ENCODE measurements at regions not wholly inside any gene's neighbourhood (a gene's known extent, or its start where the extent isn't known, plus 50 kb on each side); places are given as distances from the start of the nearest gene placed in this dataset.
"Not testable (repeated sequence)": the region's sequence is repeated elsewhere in the genome, so short reads cannot be mapped to it uniquely, and the experiment has no call there.

DNA sequence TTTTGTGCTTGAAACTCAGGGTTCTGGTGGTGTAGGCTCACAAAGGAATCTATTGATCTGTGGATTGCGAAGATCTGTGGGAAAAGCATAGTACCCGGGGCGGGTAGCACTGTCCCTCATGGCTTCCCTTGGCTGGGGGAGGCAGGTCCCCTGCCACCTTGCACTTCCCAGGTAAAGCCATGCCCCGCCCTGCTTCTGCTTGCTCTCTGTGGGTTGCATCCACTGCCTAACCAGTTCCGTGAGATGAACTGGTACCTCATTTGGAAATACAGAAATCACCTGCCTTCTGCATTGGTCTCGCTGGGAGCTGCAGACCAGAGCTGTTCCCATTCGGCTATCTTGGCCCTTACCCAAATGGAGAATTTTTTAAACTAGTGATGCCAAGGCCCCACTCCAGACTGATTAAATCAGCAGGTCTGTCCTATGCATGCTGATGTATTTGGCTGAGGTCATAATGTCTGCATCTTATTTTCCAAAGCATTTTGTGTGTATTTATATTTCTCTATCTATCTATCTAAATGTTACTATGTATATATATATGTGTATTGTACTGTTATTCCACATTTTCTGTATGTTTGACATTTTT, 65.5 kb upstream of the SLC7A14 start:
- WGBS, 2 donors = 70 to 72% methylated on average over 7 of the region's 7 CpGs
- peaks cover 0 to 3% of the 10 kb centered on the region in 2 donors for H3K27me3 ChIP-seq (ENCODE audit: control insufficient read depth in 1 of 2, insufficient read depth in 2 of 2, low read length in 2 of 2)
- H3K36me3 ChIP-seq (ENCODE audit: control insufficient read depth in 2 of 2, insufficient read depth in 2 of 2, low read length in 1 of 2) = no peaks in the 10 kb centered on the region
- no peak overlapping the region for H3K4me3 ChIP-seq (ENCODE audit: low read depth in 1 of 2, low read length in 2 of 2)
- H3K9me3 ChIP-seq (ENCODE audit: control insufficient read depth in 2 of 2, insufficient read depth in 1 of 2, low read depth in 1 of 2, low read length in 1 of 2) = no peaks in the 10 kb centered on the region
- no peak overlapping the region for H3K27ac ChIP-seq (ENCODE audit: low read depth in 2 of 2, low read length in 1 of 2)
- H3K4me1 ChIP-seq (ENCODE audit: control insufficient read depth in 2 of 2, insufficient read depth in 2 of 2, low read length in 1 of 2) = no peaks in the 10 kb centered on the region

DNA sequence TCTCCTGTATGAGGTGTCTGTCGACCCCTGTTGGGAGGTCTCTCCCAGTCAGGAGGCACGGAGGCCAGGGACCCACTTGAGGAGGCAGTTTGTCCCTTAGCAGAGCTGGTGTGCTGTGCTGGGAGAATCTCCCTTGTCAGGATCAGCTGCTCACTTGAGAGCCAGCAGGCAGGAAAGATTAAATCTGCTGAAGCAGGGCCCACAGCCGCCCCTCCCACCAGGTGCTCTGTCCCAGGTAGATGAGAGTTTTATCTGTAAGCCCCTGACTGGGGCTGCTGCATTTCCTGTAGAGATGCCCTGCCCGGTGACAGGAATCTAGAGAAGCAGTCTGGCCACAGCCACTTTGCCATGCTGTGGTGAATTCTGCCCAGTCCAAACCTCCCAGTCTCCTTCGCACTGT, 64.7 kb upstream of the SLC7A14 start:
- 74 to 78% methylated on average over 5 of the region's 5 CpGs for WGBS, 2 donors
- H3K27ac ChIP-seq (ENCODE audit: low read depth in 2 of 2, low read length in 1 of 2); H3K4me3 ChIP-seq (ENCODE audit: low read depth in 1 of 2, low read length in 2 of 2); H3K27me3 ChIP-seq (ENCODE audit: control insufficient read depth in 1 of 2, insufficient read depth in 2 of 2, low read length in 2 of 2); H3K36me3 ChIP-seq (ENCODE audit: control insufficient read depth in 2 of 2, insufficient read depth in 2 of 2, low read length in 1 of 2); H3K9me3 ChIP-seq (ENCODE audit: control insufficient read depth in 2 of 2, insufficient read depth in 1 of 2, low read depth in 1 of 2, low read length in 1 of 2); H3K4me1 ChIP-seq (ENCODE audit: control insufficient read depth in 2 of 2, insufficient read depth in 2 of 2, low read length in 1 of 2): not testable (repeated sequence)

DNA sequence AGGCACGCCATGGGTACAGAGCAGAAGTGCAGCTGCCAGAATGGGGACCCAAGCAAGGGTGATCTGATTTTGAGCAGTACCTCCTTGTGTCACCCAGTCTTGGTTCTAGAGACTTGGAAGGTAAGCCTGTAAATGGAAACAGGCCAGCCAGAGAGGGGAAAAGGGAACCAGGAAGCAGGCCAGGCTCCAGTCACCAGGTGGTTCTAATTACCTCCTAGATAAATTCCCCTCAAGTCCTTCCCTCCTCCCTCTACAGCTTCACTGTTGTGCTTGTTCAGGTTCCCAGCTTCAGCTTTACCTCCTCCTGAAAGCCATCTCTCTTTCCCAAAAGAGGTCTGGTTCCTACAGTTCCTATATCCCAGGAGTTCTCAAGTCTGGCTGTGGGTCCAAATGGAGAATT, 58.8 kb upstream of the SLC7A14 start:
- Histone ChIP-seq H3K9me3 (ENCODE audit: control insufficient read depth in 2 of 2, insufficient read depth in 1 of 2, low read depth in 1 of 2, low read length in 1 of 2) (no peaks in the 10 kb centered on the region), H3K27me3 (ENCODE audit: control insufficient read depth in 1 of 2, insufficient read depth in 2 of 2, low read length in 2 of 2) (no peaks in the 10 kb centered on the region), H3K4me1 (ENCODE audit: control insufficient read depth in 2 of 2, insufficient read depth in 2 of 2, low read length in 1 of 2) (no peaks in the 10 kb centered on the region), H3K4me3 (ENCODE audit: low read depth in 1 of 2, low read length in 2 of 2) (no peak overlapping the region), H3K36me3 (ENCODE audit: control insufficient read depth in 2 of 2, insufficient read depth in 2 of 2, low read length in 1 of 2) (no peaks in the 10 kb centered on the region), H3K27ac (ENCODE audit: low read depth in 2 of 2, low read length in 1 of 2) (no peak overlapping the region)
- 67 to 80% methylated on average over 1 of the region's 1 CpG for WGBS, 2 donors

DNA sequence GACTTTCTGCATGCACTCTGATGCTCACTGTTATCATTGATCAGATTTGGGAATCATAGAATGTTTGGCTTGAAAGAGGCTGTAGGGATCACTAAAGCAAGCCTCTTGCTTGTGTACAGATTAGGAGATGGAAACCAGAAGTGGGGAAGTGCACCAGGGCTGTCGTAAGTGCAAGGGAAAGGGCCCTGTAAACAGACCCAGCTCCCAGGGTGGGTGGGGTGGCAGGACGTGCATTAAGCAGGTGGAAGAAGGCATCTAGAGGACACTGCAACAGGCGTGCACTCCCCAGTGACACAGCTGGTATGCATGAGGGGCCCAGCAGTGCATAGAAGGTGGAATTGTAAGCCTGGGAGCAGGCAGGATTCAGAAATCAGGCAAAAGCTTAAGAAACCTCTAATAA, 58.0 kb upstream of the SLC7A14 start:
- Histone ChIP-seq H3K36me3 (ENCODE audit: control insufficient read depth in 2 of 2, insufficient read depth in 2 of 2, low read length in 1 of 2) (no peaks in the 10 kb centered on the region), H3K27me3 (ENCODE audit: control insufficient read depth in 1 of 2, insufficient read depth in 2 of 2, low read length in 2 of 2) (no peaks in the 10 kb centered on the region), H3K9me3 (ENCODE audit: control insufficient read depth in 2 of 2, insufficient read depth in 1 of 2, low read depth in 1 of 2, low read length in 1 of 2) (no peaks in the 10 kb centered on the region), H3K4me3 (ENCODE audit: low read depth in 1 of 2, low read length in 2 of 2) (no peak overlapping the region), H3K27ac (ENCODE audit: low read depth in 2 of 2, low read length in 1 of 2) (no peak overlapping the region), H3K4me1 (ENCODE audit: control insufficient read depth in 2 of 2, insufficient read depth in 2 of 2, low read length in 1 of 2) (no peaks in the 10 kb centered on the region)
- WGBS, 2 donors = 71 to 75% methylated on average over 3 of the region's 3 CpGs

DNA sequence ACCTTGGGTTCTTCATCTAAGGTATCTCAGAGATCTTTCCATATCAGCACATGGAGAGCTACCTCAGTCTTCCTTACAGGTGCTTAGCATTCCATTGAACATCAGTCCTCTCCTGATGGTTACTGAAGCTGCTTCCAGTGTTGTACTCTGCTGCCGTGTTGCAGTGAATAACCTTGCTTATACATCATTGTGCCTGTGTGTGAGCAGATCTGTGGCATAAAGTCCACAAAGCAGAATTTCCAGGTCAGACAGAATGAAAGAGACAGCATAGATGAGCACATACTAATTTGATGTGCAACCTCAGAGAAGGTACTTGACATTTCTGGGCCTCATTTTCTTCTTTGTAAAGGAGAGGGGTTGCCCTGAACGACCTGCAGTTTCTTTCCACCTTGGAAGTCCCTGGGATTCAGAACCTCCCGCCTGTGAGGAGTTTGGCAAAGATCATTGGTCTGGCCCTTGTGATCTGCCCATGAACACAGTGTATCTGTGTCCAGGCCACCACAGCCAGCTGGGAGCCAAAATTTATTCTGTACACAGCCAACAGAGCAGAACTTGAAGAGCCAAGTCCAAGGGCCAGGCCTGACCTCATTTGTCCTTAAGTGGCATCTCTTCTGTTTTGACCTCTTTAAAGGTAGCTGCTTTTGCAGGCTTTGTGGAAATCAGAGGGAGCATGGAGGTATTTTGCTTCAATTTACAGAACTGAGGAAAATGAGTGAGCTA, 57.2 kb upstream of the SLC7A14 start:
- H3K27me3 ChIP-seq (ENCODE audit: control insufficient read depth in 1 of 2, insufficient read depth in 2 of 2, low read length in 2 of 2) = no peaks in the 10 kb centered on the region
- H3K36me3 ChIP-seq (ENCODE audit: control insufficient read depth in 2 of 2, insufficient read depth in 2 of 2, low read length in 1 of 2) = no peaks in the 10 kb centered on the region
- 73 to 91% methylated on average over 3 of the region's 3 CpGs for WGBS, 2 donors
- H3K4me1 ChIP-seq (ENCODE audit: control insufficient read depth in 2 of 2, insufficient read depth in 2 of 2, low read length in 1 of 2) = no peaks in the 10 kb centered on the region
- H3K27ac ChIP-seq (ENCODE audit: low read depth in 2 of 2, low read length in 1 of 2) = no peak overlapping the region
- H3K9me3 ChIP-seq (ENCODE audit: control insufficient read depth in 2 of 2, insufficient read depth in 1 of 2, low read depth in 1 of 2, low read length in 1 of 2) = no peaks in the 10 kb centered on the region
- H3K4me3 ChIP-seq (ENCODE audit: low read depth in 1 of 2, low read length in 2 of 2) = no peak overlapping the region

DNA sequence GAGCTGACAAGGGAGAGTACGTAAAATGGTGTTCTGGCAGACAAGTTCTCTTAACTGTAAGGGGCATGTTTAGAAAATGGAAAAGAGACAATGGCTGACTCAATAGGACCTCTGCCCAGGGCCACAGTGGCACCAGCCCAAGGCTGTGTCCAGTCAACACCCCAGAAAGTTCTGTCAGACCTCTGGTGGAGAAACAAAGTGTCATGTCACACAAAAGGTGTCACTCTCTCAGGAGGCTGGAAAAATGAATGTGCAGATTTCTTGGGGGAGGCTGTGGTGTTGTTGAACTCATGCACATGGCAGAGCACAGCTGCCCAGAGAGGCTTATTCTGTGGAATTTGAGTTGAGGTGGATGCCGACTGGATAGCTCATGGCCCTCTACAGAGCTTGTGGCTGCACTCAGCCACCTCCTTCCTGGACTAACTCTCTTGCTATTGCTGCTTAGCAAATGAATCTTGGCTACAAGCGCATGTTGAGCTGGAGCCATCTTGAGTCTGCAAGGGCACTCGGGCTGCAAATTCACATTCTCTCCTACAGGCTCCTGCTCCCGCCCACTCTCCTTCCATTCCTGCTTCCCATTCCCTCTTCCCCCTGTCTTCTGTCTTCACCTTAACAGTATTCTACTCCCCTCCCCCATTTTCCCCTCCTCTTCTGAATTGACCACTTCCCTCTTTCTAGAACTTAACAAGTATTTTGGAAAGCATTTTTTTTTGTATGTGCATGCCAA, 55.8 kb upstream of the SLC7A14 start:
- Histone ChIP-seq H3K4me1 (ENCODE audit: control insufficient read depth in 2 of 2, insufficient read depth in 2 of 2, low read length in 1 of 2) (no peaks in the 10 kb centered on the region), H3K9me3 (ENCODE audit: control insufficient read depth in 2 of 2, insufficient read depth in 1 of 2, low read depth in 1 of 2, low read length in 1 of 2) (no peaks in the 10 kb centered on the region), H3K27me3 (ENCODE audit: control insufficient read depth in 1 of 2, insufficient read depth in 2 of 2, low read length in 2 of 2) (no peaks in the 10 kb centered on the region), H3K36me3 (ENCODE audit: control insufficient read depth in 2 of 2, insufficient read depth in 2 of 2, low read length in 1 of 2) (no peaks in the 10 kb centered on the region), H3K4me3 (ENCODE audit: low read depth in 1 of 2, low read length in 2 of 2) (no peak overlapping the region), H3K27ac (ENCODE audit: low read depth in 2 of 2, low read length in 1 of 2) (no peak overlapping the region)
- WGBS, 2 donors = 80 to 87% methylated on average over 5 of the region's 5 CpGs

DNA sequence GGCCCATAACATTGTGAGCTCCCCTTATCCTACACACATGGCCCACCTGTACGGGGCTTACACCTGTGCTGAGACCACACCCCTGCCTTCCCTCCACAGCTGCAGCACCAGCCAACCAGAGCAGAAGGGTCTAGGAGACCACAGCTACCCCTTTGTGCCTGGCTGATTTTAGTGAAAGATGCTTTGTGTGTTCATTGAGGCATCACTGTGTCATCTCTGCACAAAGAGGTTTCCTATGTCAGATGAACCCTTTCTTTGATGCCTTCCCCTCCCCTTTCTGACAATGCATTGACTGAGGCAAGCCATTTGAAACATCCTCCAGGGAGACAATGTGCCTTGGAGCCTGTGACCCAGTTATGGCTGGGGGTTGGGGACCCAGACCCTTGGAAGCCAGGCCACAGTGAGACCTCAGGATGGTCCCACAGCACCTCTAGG, 54.9 kb upstream of the SLC7A14 start:
- no peak overlapping the region for H3K4me3 ChIP-seq (ENCODE audit: low read depth in 1 of 2, low read length in 2 of 2)
- H3K27me3 ChIP-seq (ENCODE audit: control insufficient read depth in 1 of 2, insufficient read depth in 2 of 2, low read length in 2 of 2) = no peaks in the 10 kb centered on the region
- H3K36me3 ChIP-seq (ENCODE audit: control insufficient read depth in 2 of 2, insufficient read depth in 2 of 2, low read length in 1 of 2) = no peaks in the 10 kb centered on the region
- WGBS, 2 donors = 87 to 88% methylated on average over 1 of the region's 1 CpG
- no peaks in the 10 kb centered on the region for H3K4me1 ChIP-seq (ENCODE audit: control insufficient read depth in 2 of 2, insufficient read depth in 2 of 2, low read length in 1 of 2)
- no peaks in the 10 kb centered on the region for H3K9me3 ChIP-seq (ENCODE audit: control insufficient read depth in 2 of 2, insufficient read depth in 1 of 2, low read depth in 1 of 2, low read length in 1 of 2)
- no peak overlapping the region for H3K27ac ChIP-seq (ENCODE audit: low read depth in 2 of 2, low read length in 1 of 2)

DNA sequence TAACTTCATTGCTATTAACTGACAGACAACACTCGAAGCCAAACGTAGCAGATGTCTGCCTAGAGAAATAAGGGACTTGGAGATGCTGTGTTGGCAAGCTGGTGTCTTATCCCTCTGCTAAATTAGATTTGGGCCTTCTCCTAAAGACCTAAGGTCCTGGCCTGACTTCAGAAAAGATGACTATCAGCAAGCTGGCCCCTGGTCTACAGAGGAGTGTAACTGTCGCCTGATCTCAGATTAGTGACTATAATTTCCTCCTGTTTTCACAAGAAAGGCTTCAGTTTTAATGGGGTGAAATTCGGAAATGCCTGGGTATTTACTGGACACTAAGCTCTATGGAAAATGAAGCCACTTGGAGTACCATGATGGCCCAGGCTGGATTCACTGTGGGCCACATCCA, 53.1 kb upstream of the SLC7A14 start:
- Histone ChIP-seq H3K36me3 (ENCODE audit: control insufficient read depth in 2 of 2, insufficient read depth in 2 of 2, low read length in 1 of 2) (no peaks in the 10 kb centered on the region), H3K27me3 (ENCODE audit: control insufficient read depth in 1 of 2, insufficient read depth in 2 of 2, low read length in 2 of 2) (no peaks in the 10 kb centered on the region), H3K4me1 (ENCODE audit: control insufficient read depth in 2 of 2, insufficient read depth in 2 of 2, low read length in 1 of 2) (no peaks in the 10 kb centered on the region), H3K9me3 (ENCODE audit: control insufficient read depth in 2 of 2, insufficient read depth in 1 of 2, low read depth in 1 of 2, low read length in 1 of 2) (no peaks in the 10 kb centered on the region), H3K27ac (ENCODE audit: low read depth in 2 of 2, low read length in 1 of 2) (no peak overlapping the region), H3K4me3 (ENCODE audit: low read depth in 1 of 2, low read length in 2 of 2) (no peak overlapping the region)
- 80 to 82% methylated on average over 4 of the region's 4 CpGs for WGBS, 2 donors

DNA sequence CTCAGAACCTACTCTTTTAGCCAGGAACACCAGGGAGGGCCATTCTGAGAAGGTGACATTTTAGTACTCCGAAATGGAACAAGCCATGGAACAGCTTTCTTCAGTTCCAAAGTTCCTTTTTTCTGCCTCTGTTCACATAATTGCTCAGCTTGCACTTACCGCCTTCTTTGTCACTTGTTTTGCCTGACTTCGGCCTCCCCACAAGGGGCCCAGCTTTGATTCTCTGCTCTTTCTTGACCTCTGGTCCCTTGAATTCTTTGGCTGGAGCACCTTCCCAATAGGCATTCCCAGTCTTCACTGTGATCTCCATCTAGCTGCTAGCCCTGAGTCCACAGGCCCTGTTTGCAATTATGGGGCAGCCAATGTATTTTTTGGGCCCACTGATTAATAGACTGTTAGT, 51.4 kb upstream of the SLC7A14 start:
- Histone ChIP-seq H3K4me1 (ENCODE audit: control insufficient read depth in 2 of 2, insufficient read depth in 2 of 2, low read length in 1 of 2) (no peaks in the 10 kb centered on the region), H3K9me3 (ENCODE audit: control insufficient read depth in 2 of 2, insufficient read depth in 1 of 2, low read depth in 1 of 2, low read length in 1 of 2) (no peaks in the 10 kb centered on the region), H3K27ac (ENCODE audit: low read depth in 2 of 2, low read length in 1 of 2) (no peak overlapping the region), H3K4me3 (ENCODE audit: low read depth in 1 of 2, low read length in 2 of 2) (no peak overlapping the region), H3K36me3 (ENCODE audit: control insufficient read depth in 2 of 2, insufficient read depth in 2 of 2, low read length in 1 of 2) (no peaks in the 10 kb centered on the region), H3K27me3 (ENCODE audit: control insufficient read depth in 1 of 2, insufficient read depth in 2 of 2, low read length in 2 of 2) (no peaks in the 10 kb centered on the region)
- WGBS, 2 donors = 92 to 94% methylated on average over 3 of the region's 3 CpGs
